ENCODE measurements at regions not wholly inside any gene's neighbourhood (a gene's known extent, or its start where the extent isn't known, plus 50 kb on each side); places are given as distances from the start of the nearest gene placed in this dataset.

GRCh38 chr3:17811646-17812045, 69.2 kb upstream of the TBC1D5 start:
- no peak overlapping the region for H4K8ac ChIP-seq (replicated peaks; ENCODE audit: insufficient read length, low read depth, low read length)
- H2BK20ac ChIP-seq (ENCODE audit: low read depth, low read length, poor library complexity, severe bottlenecking), result no peak overlapping the region
- no peak overlapping the region for H4K5ac ChIP-seq (ENCODE audit: insufficient read length, low read depth, low read length)
- no peak overlapping the region for H2AK5ac ChIP-seq (ENCODE audit: insufficient read length, low read length)
- no peak overlapping the region for H3K14ac ChIP-seq (ENCODE audit: insufficient read depth, low read length)
- no peak overlapping the region for H3K56ac ChIP-seq (ENCODE audit: insufficient read length, low read depth, low read length)
- no peak overlapping the region for H3K23ac ChIP-seq (ENCODE audit: insufficient read length, low read depth, low read length)
- no peak overlapping the region for H2BK15ac ChIP-seq (ENCODE audit: low read depth, low read length)
- H4K91ac ChIP-seq (ENCODE audit: insufficient read length, low read depth, low read length), result no peak overlapping the region
- H3T11ph ChIP-seq (ENCODE audit: low read length), result no peak overlapping the region
- no peak for TF ChIP-seq CTCF (conservative IDR thresholded peaks at IDR 0.05)
- Mint-ChIP-seq H3K27ac (no peak overlapping the region), H3K27me3 (ENCODE audit: low read depth) (no peaks in the 10 kb centered on the region; the same call in none of the 2 replicates), H3K36me3 (ENCODE audit: insufficient read depth in 1 of 3, low read depth in 3 of 3) (no peaks in the 10 kb centered on the region; a peak in 1 of 7 replicates), H3K4me1 (no peaks in the 10 kb centered on the region), H3K9me3 (no peaks in the 10 kb centered on the region; a peak in 1 of 5 replicates), H3K4me3 (no peak overlapping the region)
- H3K79me1 ChIP-seq (ENCODE audit: insufficient read depth, low read depth, low read length, poor library complexity, severe bottlenecking), result no peaks in the 10 kb centered on the region
- H3K18ac ChIP-seq (ENCODE audit: insufficient read length, low read depth, low read length), result no peak overlapping the region
- H2BK120ac ChIP-seq (ENCODE audit: low read depth, low read length, poor library complexity, severe bottlenecking), result no peak overlapping the region
- H2BK5ac ChIP-seq (ENCODE audit: insufficient read length, low read length), result no peak overlapping the region
- no peak overlapping the region for H3K9ac ChIP-seq (ENCODE audit: extremely low read depth, insufficient read length, low read length)
- no peak overlapping the region for H2AFZ ChIP-seq (ENCODE audit: low read length)
- H4K20me1 ChIP-seq (ENCODE audit: control insufficient read depth, insufficient read depth, insufficient read length), result no peaks in the 10 kb centered on the region
- no peaks in the 10 kb centered on the region for H3K79me2 ChIP-seq (ENCODE audit: insufficient read depth, low read length)
- H3K4ac ChIP-seq (ENCODE audit: low read depth, low read length), result no peak overlapping the region
- H3K4me2 ChIP-seq (ENCODE audit: insufficient read depth, insufficient read length, low read length), result no peak overlapping the region
- H3K27me3 ChIP-seq (ENCODE audit: insufficient read depth, low read length), result no peaks in the 10 kb centered on the region
- H3K4me1 ChIP-seq (ENCODE audit: insufficient read depth, low read length), result no peaks in the 10 kb centered on the region
- no peak for DNase-seq
- no peaks in the 10 kb centered on the region for H3K23me2 ChIP-seq (ENCODE audit: insufficient read length, low read depth, low read length, poor library complexity, severe bottlenecking)
- H3K9me3 ChIP-seq (ENCODE audit: control insufficient read depth, low read depth, low read length), result no peaks in the 10 kb centered on the region
- H2BK12ac ChIP-seq (ENCODE audit: insufficient read length, low read depth, low read length), result no peak overlapping the region
- no peak overlapping the region for H3K27ac ChIP-seq (ENCODE audit: insufficient read length, low read depth, low read length)
